ENCODE measurements at regions not wholly inside any gene's neighbourhood (a gene's known extent, or its start where the extent isn't known, plus 50 kb on each side); places are given as distances from the start of the nearest gene placed in this dataset.

GRCh38 chr3:82276992-82277391 is 515.5 kb upstream of the GBE1 start:
- no peak for TF ChIP-seq CTCF (IDR thresholded peaks at IDR 0.05)
- no peak for TF ChIP-seq POLR2A (IDR thresholded peaks at IDR 0.05)
